Cardiac muscle cell (in vitro differentiated cells and primary cell): ENCODE measurements at regions not wholly inside any gene's neighbourhood (a gene's known extent, or its start where the extent isn't known, plus 50 kb on each side); places are given as distances from the start of the nearest gene placed in this dataset.

Experiments used
- DNase-seq, 2 donors: peaks; one replicate each; pipeline versions ENCODE4 v3.0.0 to v3.0.0-alpha.2; 2010 to 2017; ENCODE audit warnings: low read depth in 1 of 2, low spot score in 1 of 2
- H3K27ac ChIP-seq: fragments of 200-600 bp; sonication (generic); 2 replicates; pipeline ENCODE4 v1.5.1; 2016
- H3K27me3 ChIP-seq: fragments of 200-600 bp; sonication (generic); 2 replicates; pipeline ENCODE4 v1.6.0; 2016; ENCODE audit warnings: control low read depth
- H3K36me3 ChIP-seq: fragments of 200-600 bp; sonication (generic); 2 replicates; pipeline ENCODE4 v1.5.1; 2016; ENCODE audit warnings: control low read depth
- H3K4me1 ChIP-seq: fragments of 200-600 bp; sonication (generic); 2 replicates; pipeline ENCODE4 v1.8.1; 2017; ENCODE audit warnings: low read depth, mild to moderate bottlenecking, mixed run types
- H3K4me3 ChIP-seq: fragments of 200-600 bp; sonication (generic); 2 replicates; pipeline ENCODE4 v1.5.1; 2016; ENCODE audit warnings: mild to moderate bottlenecking
- H3K9me3 ChIP-seq: fragments of 200-600 bp; sonication (generic); 2 replicates; pipeline ENCODE4 v1.5.1; 2017; ENCODE audit warnings: low read depth, mild to moderate bottlenecking, control low read depth
- TF ChIP-seq, protein P1 (sequence below): IDR thresholded peaks from 2 replicates; pipeline ENCODE4 v1.5.1; 2012; ENCODE audit warnings: low read depth, mild to moderate bottlenecking, low read length

DNA sequence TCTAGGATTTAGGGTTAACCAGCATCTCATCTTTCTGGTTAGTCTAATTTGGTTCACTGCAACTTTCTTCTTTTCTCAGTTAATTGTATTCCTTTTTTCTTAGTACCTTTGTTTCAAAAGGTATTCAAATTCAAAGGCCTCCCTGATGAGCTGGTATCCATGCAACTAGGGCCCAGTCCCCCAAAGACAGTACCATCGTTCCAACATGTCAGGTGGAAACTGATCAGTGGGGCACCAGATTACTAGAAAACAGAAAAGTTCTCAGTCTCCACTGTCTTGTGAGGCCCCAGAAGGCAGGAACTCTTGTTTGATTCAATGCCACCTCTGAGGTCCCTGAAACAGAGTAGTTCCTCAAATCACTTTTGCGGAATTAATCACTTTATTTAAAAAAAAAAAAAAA, 303.2 kb upstream of the NBEA start:
- Histone ChIP-seq H3K27ac (no peak overlapping the region), H3K4me1 (peaks cover 8% of the 10 kb centered on the region), H3K36me3 (no peaks in the 10 kb centered on the region), H3K9me3 (no peaks in the 10 kb centered on the region), H3K27me3 (no peaks in the 10 kb centered on the region), H3K4me3 (no peak overlapping the region)
- no peak for DNase-seq
- TF ChIP-seq, protein P1, sequence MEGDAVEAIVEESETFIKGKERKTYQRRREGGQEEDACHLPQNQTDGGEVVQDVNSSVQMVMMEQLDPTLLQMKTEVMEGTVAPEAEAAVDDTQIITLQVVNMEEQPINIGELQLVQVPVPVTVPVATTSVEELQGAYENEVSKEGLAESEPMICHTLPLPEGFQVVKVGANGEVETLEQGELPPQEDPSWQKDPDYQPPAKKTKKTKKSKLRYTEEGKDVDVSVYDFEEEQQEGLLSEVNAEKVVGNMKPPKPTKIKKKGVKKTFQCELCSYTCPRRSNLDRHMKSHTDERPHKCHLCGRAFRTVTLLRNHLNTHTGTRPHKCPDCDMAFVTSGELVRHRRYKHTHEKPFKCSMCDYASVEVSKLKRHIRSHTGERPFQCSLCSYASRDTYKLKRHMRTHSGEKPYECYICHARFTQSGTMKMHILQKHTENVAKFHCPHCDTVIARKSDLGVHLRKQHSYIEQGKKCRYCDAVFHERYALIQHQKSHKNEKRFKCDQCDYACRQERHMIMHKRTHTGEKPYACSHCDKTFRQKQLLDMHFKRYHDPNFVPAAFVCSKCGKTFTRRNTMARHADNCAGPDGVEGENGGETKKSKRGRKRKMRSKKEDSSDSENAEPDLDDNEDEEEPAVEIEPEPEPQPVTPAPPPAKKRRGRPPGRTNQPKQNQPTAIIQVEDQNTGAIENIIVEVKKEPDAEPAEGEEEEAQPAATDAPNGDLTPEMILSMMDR: no peak

DNA sequence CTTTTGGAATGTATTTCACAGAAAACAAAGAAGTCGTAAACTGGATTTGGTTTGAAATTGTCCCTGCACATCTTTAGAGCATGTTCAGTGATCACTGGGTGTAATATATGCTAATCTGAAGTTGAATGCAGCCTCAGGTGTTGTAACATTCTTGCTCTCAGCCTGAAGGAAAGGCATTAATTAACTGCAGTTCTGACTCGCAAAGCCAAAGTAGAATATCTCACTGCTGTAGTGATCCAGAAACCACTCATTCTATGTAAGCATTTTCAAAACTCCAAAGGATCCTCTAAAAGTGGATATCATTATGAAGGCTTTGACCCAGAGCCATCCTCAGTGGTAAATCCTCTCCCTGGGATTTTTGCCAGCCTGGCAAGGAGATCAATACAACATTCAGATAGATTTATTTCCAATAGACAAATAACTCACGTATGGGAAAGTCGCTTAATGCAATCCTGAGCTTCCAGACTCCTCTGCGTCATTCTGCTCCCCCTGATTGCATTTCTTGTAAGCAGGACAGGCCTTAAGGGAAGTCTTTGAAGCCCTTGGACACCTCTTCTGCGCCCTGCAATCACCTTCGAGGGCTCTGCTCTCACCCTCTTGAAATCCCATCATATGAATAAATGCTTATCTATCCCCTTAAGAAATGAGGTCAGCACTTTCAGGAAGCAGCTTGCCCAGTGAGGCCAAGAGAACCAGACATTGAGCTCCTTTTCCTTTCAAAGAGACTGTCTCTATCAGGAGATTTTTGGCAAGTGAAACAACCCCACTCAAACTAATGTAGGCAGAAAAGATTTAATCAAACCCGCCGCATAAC, 301.7 kb upstream of the NBEA start:
- Histone ChIP-seq H3K9me3 (no peaks in the 10 kb centered on the region), H3K4me3 (no peak overlapping the region), H3K4me1 (peaks cover 8% of the 10 kb centered on the region), H3K27ac (no peak overlapping the region), H3K27me3 (no peaks in the 10 kb centered on the region), H3K36me3 (no peaks in the 10 kb centered on the region)
- TF ChIP-seq, protein P1: no peak
- DNase-seq: peak in 1 of 2 donors; percentile 6

DNA sequence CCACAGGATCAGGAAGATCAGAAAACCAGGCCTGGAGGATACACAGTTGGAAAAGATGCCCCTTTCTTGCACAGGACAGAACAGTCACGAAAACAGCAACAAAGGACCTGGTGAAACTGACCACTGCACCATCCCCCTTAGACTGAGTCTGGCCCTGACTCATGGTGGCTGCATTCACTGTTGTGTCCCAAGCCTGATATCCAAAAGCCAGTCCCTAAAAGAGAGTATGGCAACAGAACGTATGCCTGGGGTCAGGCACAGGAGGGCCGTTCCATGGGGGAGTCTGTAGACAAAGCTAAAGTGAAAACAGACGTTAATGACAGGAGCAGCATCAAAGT, 301.1 kb upstream of the NBEA start:
- no peaks in the 10 kb centered on the region for H3K9me3 ChIP-seq

DNA sequence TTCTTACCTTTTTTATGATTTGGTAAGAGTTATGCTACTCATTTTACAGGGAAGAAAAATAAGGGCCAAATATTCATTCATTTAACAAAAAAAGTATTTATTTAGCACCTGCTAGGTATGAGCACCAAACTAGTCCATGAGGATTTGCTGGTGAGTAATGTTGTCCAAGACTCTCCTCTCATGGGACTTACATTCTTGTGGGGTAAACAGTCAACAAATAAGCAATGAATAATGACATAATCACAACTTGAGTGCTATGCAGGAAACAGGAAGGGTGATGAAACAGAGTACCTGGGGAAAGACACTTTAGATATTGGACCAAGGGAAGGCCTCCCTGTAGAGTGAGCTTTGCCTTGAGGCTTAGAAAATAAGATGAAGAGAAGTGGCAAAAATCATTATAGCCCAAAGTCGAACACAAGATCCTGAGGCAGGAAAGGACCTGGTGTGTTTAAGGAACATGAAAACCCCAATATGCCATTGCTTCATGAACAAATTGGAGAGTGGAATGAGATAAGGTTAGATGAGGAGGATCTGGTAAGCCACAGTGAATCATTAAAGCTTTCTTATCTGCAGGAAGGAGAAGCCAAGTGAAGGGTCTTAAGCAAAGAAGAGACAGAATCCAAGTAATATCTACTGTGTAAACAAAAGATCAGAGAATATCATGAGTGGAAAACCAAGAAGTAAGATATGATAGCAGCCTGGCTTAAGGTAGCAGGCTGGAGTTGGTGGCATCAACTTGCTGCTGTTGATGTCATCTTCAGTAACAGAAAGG, 294.5 kb upstream of the NBEA start:
- TF ChIP-seq, protein P1: no peak

More for the DNA sequence above, 301.1 kb upstream of the NBEA start:
- TF ChIP-seq, protein P1: no peak
- H3K4me3 ChIP-seq: no peak overlapping the region
- no peaks in the 10 kb centered on the region for H3K36me3 ChIP-seq
- H3K27me3 ChIP-seq: no peaks in the 10 kb centered on the region
- no peak for DNase-seq
- no peak overlapping the region for H3K27ac ChIP-seq
- peaks cover 8% of the 10 kb centered on the region for H3K4me1 ChIP-seq

DNA sequence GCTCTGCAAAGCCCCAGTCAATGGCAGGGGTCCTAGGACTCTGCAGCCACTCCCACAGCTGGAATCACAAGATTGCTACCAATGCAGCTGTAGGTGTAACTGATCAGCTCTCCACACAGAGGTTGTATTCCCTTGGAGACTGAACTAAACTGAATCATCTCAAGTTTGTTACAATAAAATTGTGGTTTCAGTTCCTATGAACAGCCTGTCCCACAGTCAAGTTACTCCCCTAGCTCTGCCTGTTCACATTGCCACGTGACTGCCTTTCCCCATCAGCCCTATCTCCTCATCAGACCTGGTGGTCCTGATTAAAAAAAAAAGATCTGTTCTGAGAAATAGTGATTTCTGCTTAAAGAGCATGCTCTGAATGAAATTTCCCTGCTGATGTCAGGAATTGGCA, 287.9 kb upstream of the NBEA start:
- Histone ChIP-seq H3K27me3 (no peaks in the 10 kb centered on the region), H3K36me3 (no peaks in the 10 kb centered on the region), H3K4me3 (no peak overlapping the region), H3K9me3 (no peaks in the 10 kb centered on the region), H3K4me1 (no peaks in the 10 kb centered on the region), H3K27ac (no peak overlapping the region)
- TF ChIP-seq, protein P1: no peak
- DNase-seq: no peak

More for the DNA sequence above, 294.5 kb upstream of the NBEA start:
- no peaks in the 10 kb centered on the region for H3K36me3 ChIP-seq
- H3K27me3 ChIP-seq: no peaks in the 10 kb centered on the region
- no peaks in the 10 kb centered on the region for H3K9me3 ChIP-seq
- H3K4me3 ChIP-seq: no peak overlapping the region
- no peak for DNase-seq
- no peak overlapping the region for H3K27ac ChIP-seq
- no peaks in the 10 kb centered on the region for H3K4me1 ChIP-seq
